ENCODE measurements at regions not wholly inside any gene's neighbourhood (a gene's known extent, or its start where the extent isn't known, plus 50 kb on each side); places are given as distances from the start of the nearest gene placed in this dataset.

- Histone ChIP-seq H3K27me3 (ENCODE audit: insufficient read depth, low read length) (no peaks in the 10 kb centered on the region), H2AFZ (ENCODE audit: low read length, unreplicated experiment) (no peak overlapping the region), H3K79me2 (ENCODE audit: control insufficient read depth, insufficient read depth, low read length, unreplicated experiment) (no peaks in the 10 kb centered on the region), H3K4me3 (ENCODE audit: low read depth, low read length) (no peak overlapping the region), H3K27ac (ENCODE audit: low read depth, low read length) (no peak overlapping the region), H3K4me1 (ENCODE audit: control insufficient read depth, insufficient read depth, low read length, unreplicated experiment) (no peaks in the 10 kb centered on the region), H3K36me3 (ENCODE audit: insufficient read depth, low read length) (no peaks in the 10 kb centered on the region)
These were observed 962.9 kb upstream of the SLC35B3 start for GRCh38 chr6:9398071-9398766.

- Histone ChIP-seq H2AFZ (ENCODE audit: low read length, unreplicated experiment) (no peak overlapping the region), H3K79me2 (ENCODE audit: control insufficient read depth, insufficient read depth, low read length, unreplicated experiment) (no peaks in the 10 kb centered on the region), H3K4me3 (ENCODE audit: low read depth, low read length) (no peak overlapping the region), H3K4me1 (ENCODE audit: control insufficient read depth, insufficient read depth, low read length, unreplicated experiment) (no peaks in the 10 kb centered on the region), H3K27ac (ENCODE audit: low read depth, low read length) (no peak overlapping the region), H3K27me3 (ENCODE audit: insufficient read depth, low read length) (no peaks in the 10 kb centered on the region), H3K36me3 (ENCODE audit: insufficient read depth, low read length) (no peaks in the 10 kb centered on the region)
These were observed 953.3 kb upstream of the SLC35B3 start for GRCh38 chr6:9388596-9388995.

GRCh38 chr6:9380568-9380967 lies 945.2 kb upstream of the SLC35B3 start:
- no peaks in the 10 kb centered on the region for H3K27me3 ChIP-seq (ENCODE audit: insufficient read depth, low read length)
- no peak overlapping the region for H3K27ac ChIP-seq (ENCODE audit: low read depth, low read length)
- H2AFZ ChIP-seq (ENCODE audit: low read length, unreplicated experiment) = no peak overlapping the region
- H3K4me3 ChIP-seq (ENCODE audit: low read depth, low read length) = no peak overlapping the region
- no peaks in the 10 kb centered on the region for H3K79me2 ChIP-seq (ENCODE audit: control insufficient read depth, insufficient read depth, low read length, unreplicated experiment)
- no peaks in the 10 kb centered on the region for H3K36me3 ChIP-seq (ENCODE audit: insufficient read depth, low read length)
- no peaks in the 10 kb centered on the region for H3K4me1 ChIP-seq (ENCODE audit: control insufficient read depth, insufficient read depth, low read length, unreplicated experiment)

- Histone ChIP-seq H3K36me3 (ENCODE audit: insufficient read depth, low read length) (no peaks in the 10 kb centered on the region), H3K4me3 (ENCODE audit: low read depth, low read length) (no peak overlapping the region), H2AFZ (ENCODE audit: low read length, unreplicated experiment) (no peak overlapping the region), H3K27me3 (ENCODE audit: insufficient read depth, low read length) (no peaks in the 10 kb centered on the region), H3K4me1 (ENCODE audit: control insufficient read depth, insufficient read depth, low read length, unreplicated experiment) (no peaks in the 10 kb centered on the region), H3K27ac (ENCODE audit: low read depth, low read length) (no peak overlapping the region), H3K79me2 (ENCODE audit: control insufficient read depth, insufficient read depth, low read length, unreplicated experiment) (no peaks in the 10 kb centered on the region)
These were observed 938.0 kb upstream of the SLC35B3 start for GRCh38 chr6:9373308-9373707.

GRCh38 chr6:9370480-9370879 lies 935.1 kb upstream of the SLC35B3 start:
- H3K27ac ChIP-seq (ENCODE audit: low read depth, low read length) = no peak overlapping the region
- no peak overlapping the region for H2AFZ ChIP-seq (ENCODE audit: low read length, unreplicated experiment)
- H3K4me1 ChIP-seq (ENCODE audit: control insufficient read depth, insufficient read depth, low read length, unreplicated experiment) = no peaks in the 10 kb centered on the region

GRCh38 chr6:9365378-9365777 lies 930.0 kb upstream of the SLC35B3 start:
- no peaks in the 10 kb centered on the region for H3K27me3 ChIP-seq (ENCODE audit: insufficient read depth, low read length)
- no peaks in the 10 kb centered on the region for H3K4me1 ChIP-seq (ENCODE audit: control insufficient read depth, insufficient read depth, low read length, unreplicated experiment)
- no peaks in the 10 kb centered on the region for H3K79me2 ChIP-seq (ENCODE audit: control insufficient read depth, insufficient read depth, low read length, unreplicated experiment)
- no peaks in the 10 kb centered on the region for H3K36me3 ChIP-seq (ENCODE audit: insufficient read depth, low read length)
- no peak overlapping the region for H3K4me3 ChIP-seq (ENCODE audit: low read depth, low read length)
- H3K27ac ChIP-seq (ENCODE audit: low read depth, low read length) = no peak overlapping the region
- H2AFZ ChIP-seq (ENCODE audit: low read length, unreplicated experiment) = no peak overlapping the region

More at GRCh38 chr6:9370480-9370879, 935.1 kb upstream of the SLC35B3 start:
- no peaks in the 10 kb centered on the region for H3K36me3 ChIP-seq (ENCODE audit: insufficient read depth, low read length)
- H3K27me3 ChIP-seq (ENCODE audit: insufficient read depth, low read length) = no peaks in the 10 kb centered on the region
- no peaks in the 10 kb centered on the region for H3K79me2 ChIP-seq (ENCODE audit: control insufficient read depth, insufficient read depth, low read length, unreplicated experiment)
- H3K4me3 ChIP-seq (ENCODE audit: low read depth, low read length) = no peak overlapping the region

- Histone ChIP-seq H3K4me1 (ENCODE audit: control insufficient read depth, insufficient read depth, low read length, unreplicated experiment) (no peaks in the 10 kb centered on the region), H3K79me2 (ENCODE audit: control insufficient read depth, insufficient read depth, low read length, unreplicated experiment) (no peaks in the 10 kb centered on the region), H3K36me3 (ENCODE audit: insufficient read depth, low read length) (no peaks in the 10 kb centered on the region), H3K4me3 (ENCODE audit: low read depth, low read length) (no peak overlapping the region), H3K27me3 (ENCODE audit: insufficient read depth, low read length) (no peaks in the 10 kb centered on the region), H2AFZ (ENCODE audit: low read length, unreplicated experiment) (no peak overlapping the region), H3K27ac (ENCODE audit: low read depth, low read length) (no peak overlapping the region)
These were observed 926.4 kb upstream of the SLC35B3 start for GRCh38 chr6:9361749-9362148.

GRCh38 chr6:9360881-9361280 lies 925.5 kb upstream of the SLC35B3 start:
- Histone ChIP-seq H2AFZ (ENCODE audit: low read length, unreplicated experiment) (no peak overlapping the region), H3K4me3 (ENCODE audit: low read depth, low read length) (no peak overlapping the region), H3K4me1 (ENCODE audit: control insufficient read depth, insufficient read depth, low read length, unreplicated experiment) (no peaks in the 10 kb centered on the region), H3K36me3 (ENCODE audit: insufficient read depth, low read length) (no peaks in the 10 kb centered on the region), H3K79me2 (ENCODE audit: control insufficient read depth, insufficient read depth, low read length, unreplicated experiment) (no peaks in the 10 kb centered on the region), H3K27ac (ENCODE audit: low read depth, low read length) (no peak overlapping the region), H3K27me3 (ENCODE audit: insufficient read depth, low read length) (no peaks in the 10 kb centered on the region)

GRCh38 chr6:9347608-9348007 lies 912.3 kb upstream of the SLC35B3 start:
- no peaks in the 10 kb centered on the region for H3K27me3 ChIP-seq (ENCODE audit: insufficient read depth, low read length)
- H3K27ac ChIP-seq (ENCODE audit: low read depth, low read length) = no peak overlapping the region
- H2AFZ ChIP-seq (ENCODE audit: low read length, unreplicated experiment) = no peak overlapping the region
- H3K4me1 ChIP-seq (ENCODE audit: control insufficient read depth, insufficient read depth, low read length, unreplicated experiment) = no peaks in the 10 kb centered on the region
- H3K4me3 ChIP-seq (ENCODE audit: low read depth, low read length) = no peak overlapping the region
- no peaks in the 10 kb centered on the region for H3K36me3 ChIP-seq (ENCODE audit: insufficient read depth, low read length)
- H3K79me2 ChIP-seq (ENCODE audit: control insufficient read depth, insufficient read depth, low read length, unreplicated experiment) = no peaks in the 10 kb centered on the region

DNA sequence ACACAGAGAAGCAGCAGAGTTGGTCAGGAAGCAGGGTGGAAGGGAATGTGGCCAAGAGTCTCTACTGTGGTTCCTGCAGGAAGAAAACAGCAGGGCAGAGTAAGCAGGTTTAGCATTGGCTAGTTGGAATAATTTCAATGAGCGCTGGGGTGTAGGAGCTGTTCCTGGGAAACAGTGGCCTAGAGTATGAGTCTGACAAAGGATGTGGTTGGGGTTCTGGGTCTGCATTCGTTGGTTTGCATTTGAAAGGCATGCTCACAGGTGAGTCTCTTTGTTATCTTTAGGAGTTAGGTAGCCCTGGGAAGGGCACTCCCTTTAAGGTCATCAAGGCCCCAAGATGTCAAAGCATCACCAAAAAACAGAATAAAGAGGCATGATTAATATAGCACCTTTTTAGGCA lies 911.6 kb upstream of the SLC35B3 start:
- H3K4me1 ChIP-seq (ENCODE audit: control insufficient read depth, insufficient read depth, low read length, unreplicated experiment) = no peaks in the 10 kb centered on the region
- no peak overlapping the region for H3K27ac ChIP-seq (ENCODE audit: low read depth, low read length)
- H2AFZ ChIP-seq (ENCODE audit: low read length, unreplicated experiment) = no peak overlapping the region
- H3K36me3 ChIP-seq (ENCODE audit: insufficient read depth, low read length) = no peaks in the 10 kb centered on the region
- no peak overlapping the region for H3K4me3 ChIP-seq (ENCODE audit: low read depth, low read length)
- no peaks in the 10 kb centered on the region for H3K27me3 ChIP-seq (ENCODE audit: insufficient read depth, low read length)
- H3K79me2 ChIP-seq (ENCODE audit: control insufficient read depth, insufficient read depth, low read length, unreplicated experiment) = no peaks in the 10 kb centered on the region

GRCh38 chr6:9335431-9335830 lies 900.1 kb upstream of the SLC35B3 start:
- Histone ChIP-seq H3K36me3 (ENCODE audit: insufficient read depth, low read length) (no peaks in the 10 kb centered on the region), H3K79me2 (ENCODE audit: control insufficient read depth, insufficient read depth, low read length, unreplicated experiment) (no peaks in the 10 kb centered on the region), H3K27me3 (ENCODE audit: insufficient read depth, low read length) (no peaks in the 10 kb centered on the region), H3K27ac (ENCODE audit: low read depth, low read length) (no peak overlapping the region), H3K4me1 (ENCODE audit: control insufficient read depth, insufficient read depth, low read length, unreplicated experiment) (no peaks in the 10 kb centered on the region), H3K4me3 (ENCODE audit: low read depth, low read length) (no peak overlapping the region), H2AFZ (ENCODE audit: low read length, unreplicated experiment) (no peak overlapping the region)

All from ACC112 (cell line).